Lower leg skin (tissue), 3 donors: ENCODE measurements at regions not wholly inside any gene's neighbourhood (a gene's known extent, or its start where the extent isn't known, plus 50 kb on each side); places are given as distances from the start of the nearest gene placed in this dataset.

Experiments used
- CTCF ChIP-seq, 3 donors: fragments of 450-650 bp; IDR thresholded peaks; one replicate each; pipeline ENCODE4 v1.5.1; 2016; ENCODE audit warnings: antibody characterized with exemption in 3 of 3, mild to moderate bottlenecking in 3 of 3, moderate library complexity in 2 of 3
- POLR2A ChIP-seq, 2 donors: fragments of 450-650 bp; IDR thresholded peaks; one replicate each; pipeline ENCODE4 v1.6.1; 2016 to 2017; ENCODE audit warnings: antibody characterized with exemption in 2 of 2, mild to moderate bottlenecking in 1 of 2, moderate library complexity in 1 of 2

DNA sequence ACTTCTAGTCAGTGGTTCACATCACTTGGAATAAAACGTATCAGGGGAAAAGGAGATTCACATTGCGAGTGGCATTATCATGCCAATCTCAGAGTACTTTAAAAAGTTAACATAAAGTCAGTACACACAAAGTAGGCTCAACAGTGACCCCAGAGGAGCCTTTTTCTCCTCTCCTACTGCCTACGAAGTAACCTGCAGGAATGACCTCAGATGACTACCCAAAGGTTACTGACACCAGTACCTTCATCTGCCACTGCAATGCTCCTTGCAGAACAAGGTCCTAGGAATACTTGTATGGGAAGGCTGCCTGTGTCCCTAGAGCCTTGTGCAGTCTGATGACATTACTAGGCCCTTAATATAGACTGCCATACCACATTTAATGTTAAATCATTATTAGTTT is 389.8 kb upstream of the LYPLAL1 start:
- TF ChIP-seq CTCF (IDR thresholded peaks at IDR 0.05) (no peak), POLR2A (IDR thresholded peaks at IDR 0.05) (no peak)
